WERI-Rb-1 (cell line): ENCODE measurements at regions not wholly inside any gene's neighbourhood (a gene's known extent, or its start where the extent isn't known, plus 50 kb on each side); places are given as distances from the start of the nearest gene placed in this dataset.

ENCODE experiments used
- DNase-seq: peaks from one replicate; pipeline ENCODE4 v3.0.0-alpha.2; 2020
- H3K27ac ChIP-seq: fragments of 250-450 bp; sonication (Bioruptor Pico); 2 replicates; pipeline ENCODE4 v1.5.1; 2020; ENCODE audit warnings: mild to moderate bottlenecking, moderate library complexity
- H3K27me3 ChIP-seq: fragments of 250-450 bp; sonication (Bioruptor Pico); 2 replicates; pipeline ENCODE4 v1.5.1; 2021; ENCODE audit warnings: mild to moderate bottlenecking, low read depth, moderate library complexity; ENCODE audit not compliant: insufficient read depth, severe bottlenecking
- H3K36me3 ChIP-seq: fragments of 250-450 bp; sonication (Bioruptor Pico); 2 replicates; pipeline ENCODE4 v1.5.1; 2020; ENCODE audit warnings: mild to moderate bottlenecking, moderate library complexity
- H3K4me3 ChIP-seq: 2 replicates; pipeline ENCODE4 v1.5.1; 2011; ENCODE audit warnings: low read depth, mild to moderate bottlenecking, control low read depth, low read length
- H3K9me3 ChIP-seq: fragments of 250-450 bp; sonication (Bioruptor Pico); 2 replicates; pipeline ENCODE4 v1.5.1; 2021; ENCODE audit warnings: mild to moderate bottlenecking, moderate library complexity; ENCODE audit not compliant: severe bottlenecking
- CTCF ChIP-seq: IDR thresholded peaks from 2 replicates; pipeline ENCODE4 v1.5.1; 2011; ENCODE audit warnings: low read depth, mild to moderate bottlenecking, control low read depth, inconsistent platforms, low read length

GRCh38 chr1:80457409-80457808, 1343.3 kb upstream of the ADGRL2 start:
- TF ChIP-seq CTCF, result no peak
- H3K4me3 ChIP-seq, result no peak overlapping the region
- no peaks in the 10 kb centered on the region for H3K36me3 ChIP-seq
- H3K27me3 ChIP-seq, result no peaks in the 10 kb centered on the region
- DNase-seq, result no peak
- no peaks in the 10 kb centered on the region for H3K9me3 ChIP-seq
- H3K27ac ChIP-seq, result no peak overlapping the region

GRCh38 chr1:80453775-80454174, 1347.0 kb upstream of the ADGRL2 start:
- no peak for TF ChIP-seq CTCF
- Histone ChIP-seq H3K36me3 (no peaks in the 10 kb centered on the region), H3K4me3 (no peak overlapping the region), H3K27ac (no peak overlapping the region), H3K27me3 (no peaks in the 10 kb centered on the region), H3K9me3 (no peaks in the 10 kb centered on the region)
- DNase-seq, result no peak

- no peak overlapping the region for H3K27ac ChIP-seq
- H3K36me3 ChIP-seq, result no peaks in the 10 kb centered on the region
- no peak overlapping the region for H3K4me3 ChIP-seq
- no peak for DNase-seq
- H3K9me3 ChIP-seq, result no peaks in the 10 kb centered on the region
- no peak for TF ChIP-seq CTCF
- no peaks in the 10 kb centered on the region for H3K27me3 ChIP-seq
Observed at GRCh38 chr1:80450711-80451110, 1350.0 kb upstream of the ADGRL2 start.

GRCh38 chr1:80448081-80448480, 1352.7 kb upstream of the ADGRL2 start:
- H3K9me3 ChIP-seq, result no peaks in the 10 kb centered on the region
- H3K27ac ChIP-seq, result no peak overlapping the region
- TF ChIP-seq CTCF, result no peak
- H3K27me3 ChIP-seq, result no peaks in the 10 kb centered on the region
- H3K4me3 ChIP-seq, result no peak overlapping the region
- DNase-seq, result no peak
- no peaks in the 10 kb centered on the region for H3K36me3 ChIP-seq

- Histone ChIP-seq H3K27ac (no peak overlapping the region), H3K27me3 (no peaks in the 10 kb centered on the region), H3K9me3 (no peaks in the 10 kb centered on the region), H3K36me3 (no peaks in the 10 kb centered on the region), H3K4me3 (no peak overlapping the region)
- no peak for TF ChIP-seq CTCF
- DNase-seq, result no peak
Observed at GRCh38 chr1:80447526-80447925, 1353.2 kb upstream of the ADGRL2 start.

GRCh38 chr1:80445033-80445432, 1355.7 kb upstream of the ADGRL2 start:
- Histone ChIP-seq H3K9me3 (no peaks in the 10 kb centered on the region), H3K36me3 (no peaks in the 10 kb centered on the region), H3K4me3 (no peak overlapping the region), H3K27me3 (no peaks in the 10 kb centered on the region), H3K27ac (no peak overlapping the region)
- TF ChIP-seq CTCF, result no peak
- DNase-seq, result no peak
